ENCODE measurements at regions not wholly inside any gene's neighbourhood (a gene's known extent, or its start where the extent isn't known, plus 50 kb on each side); places are given as distances from the start of the nearest gene placed in this dataset.

- H3K27ac ChIP-seq (ENCODE audit: insufficient read depth, low read depth, low read length) = no peak overlapping the region
- H3K79me2 ChIP-seq (ENCODE audit: control insufficient read depth, insufficient read depth, low read length) = no peaks in the 10 kb centered on the region
- no peaks in the 10 kb centered on the region for H4K20me1 ChIP-seq (replicated peaks; ENCODE audit: control insufficient read depth, extremely low read depth, insufficient read depth, low read length)
- no peak overlapping the region for H2AFZ ChIP-seq (ENCODE audit: low read depth, low read length)
- dilution Hi-C loops (cut with MboI; ENCODE audit: extremely low pct_ligation_motif_present, low sequenced_read_pairs) = no loop called here
- no peak overlapping the region for H3K4me2 ChIP-seq (ENCODE audit: insufficient read depth, low read length)
- ChIA-PET POLR2A (no interaction called here), CTCF (no interaction called here)
- no peaks in the 10 kb centered on the region for H3K9me3 ChIP-seq (replicated peaks; ENCODE audit: control insufficient read depth, insufficient read depth, low read length)
- FAIRE-seq (no peak), DNase-seq (ENCODE audit: low read depth, low spot score) (no peak)
- no TSS peak for BruUV-seq (replicated peaks)
- H3K4me3 ChIP-seq (replicated peaks in 1 of 3; ENCODE audit: insufficient read depth in 1 of 3, low read depth in 1 of 3, low read length in 3 of 3) = no peak overlapping the region
- TF ChIP-seq JUN (IDR thresholded peaks at IDR 0.05; ENCODE audit: borderline replicate concordance, insufficient read depth, insufficient read length, low read depth) (no peak), POLR2A (IDR thresholded peaks at IDR 0.05; ENCODE audit: low read depth, low read length) (no peak), POLR2AphosphoS5 (IDR thresholded peaks at IDR 0.05; ENCODE audit: insufficient read depth, low read depth, low read length) (no peak), EZH2 (IDR thresholded peaks at IDR 0.05; ENCODE audit: borderline replicate concordance, low read depth, low read length, severe bottlenecking) (no peak), GATA2 (IDR thresholded peaks at IDR 0.05; ENCODE audit: insufficient read depth, insufficient read length, low read depth, low read length) (no peak), MAX (IDR thresholded peaks at IDR 0.05; ENCODE audit: insufficient read depth, insufficient read length) (no peak), MYC (IDR thresholded peaks at IDR 0.05; ENCODE audit: low read depth, low read length) (no peak), CTCF (IDR thresholded peaks at IDR 0.05; ENCODE audit: extremely low read depth in 1 of 2, insufficient read depth in 1 of 2, low read depth in 1 of 2, low read length in 2 of 2) (no peak), FOS (IDR thresholded peaks at IDR 0.05; ENCODE audit: borderline replicate concordance, insufficient read depth, low read length) (no peak)
- no peaks in the 10 kb centered on the region for H3K36me3 ChIP-seq (ENCODE audit: control insufficient read depth in 2 of 2, extremely low read depth in 1 of 2, insufficient read depth in 2 of 2, low read length in 2 of 2)
- no peaks in the 10 kb centered on the region for H3K9me1 ChIP-seq (replicated peaks; ENCODE audit: control insufficient read depth, extremely low read depth, insufficient read depth, low read length)
- intact Hi-C loops (cut with micrococcal nuclease) = no loop called here
- no peaks in the 10 kb centered on the region for H3K27me3 ChIP-seq (ENCODE audit: control insufficient read depth in 2 of 2, insufficient read depth in 2 of 2, low read length in 2 of 2)
- no peak overlapping the region for H3K9ac ChIP-seq (replicated peaks; ENCODE audit: extremely low read depth, insufficient read depth, low read length)
- H3K4me1 ChIP-seq (ENCODE audit: control insufficient read depth, extremely low read depth, insufficient read depth, low read length) = no peaks in the 10 kb centered on the region
These were observed 156.6 kb upstream of the MAF start for GRCh38 chr16:79757163-79757562.

Data from endothelial cell of umbilical vein (primary cell).